Loucy (cell line): ENCODE measurements at regions not wholly inside any gene's neighbourhood (a gene's known extent, or its start where the extent isn't known, plus 50 kb on each side); places are given as distances from the start of the nearest gene placed in this dataset.

ENCODE experiments used
- CTCF ChIP-seq: fragments of 200-600 bp; sonication (generic); conservative IDR thresholded peaks from 2 replicates; pipeline ENCODE4 v1.5.1; 2014; ENCODE audit warnings: mild to moderate bottlenecking, antibody characterized with exemption, low read length
- EZH2phosphoT487 ChIP-seq: fragments of 200-600 bp; IDR thresholded peaks from 2 replicates; pipeline ENCODE4 v1.6.1; 2018; ENCODE audit warnings: antibody characterized with exemption, mild to moderate bottlenecking, moderate library complexity, borderline replicate concordance

- no peak for TF ChIP-seq EZH2phosphoT487
- no peak for TF ChIP-seq CTCF
Measured at GRCh38 chr22:27181537-27181936, 524.1 kb downstream of the MIAT start.
